ENCODE measurements at regions not wholly inside any gene's neighbourhood (a gene's known extent, or its start where the extent isn't known, plus 50 kb on each side); places are given as distances from the start of the nearest gene placed in this dataset.

- Histone ChIP-seq H3K9ac (ENCODE audit: control insufficient read depth, extremely low read depth, insufficient read depth, low read length) (no peak overlapping the region), H3K79me2 (ENCODE audit: control insufficient read depth, insufficient read depth, low read length) (no peaks in the 10 kb centered on the region), H2AFZ (ENCODE audit: control insufficient read depth, low read length) (no peak overlapping the region), H3K4me3 (ENCODE audit: control insufficient read depth in 2 of 3, extremely low read depth in 1 of 3, insufficient read depth in 2 of 3, low read depth in 1 of 3, low read length in 3 of 3) (no peak overlapping the region), H3K27ac (ENCODE audit: control insufficient read depth, insufficient read depth, low read length) (no peak overlapping the region), H3K27me3 (ENCODE audit: control insufficient read depth, extremely low read depth, insufficient read depth, low read length) (no peaks in the 10 kb centered on the region), H3K4me2 (ENCODE audit: control insufficient read depth, extremely low read depth, insufficient read depth, low read depth, low read length) (no peak overlapping the region), H3K4me1 (ENCODE audit: control insufficient read depth, extremely low read depth, insufficient read depth, low read length) (no peaks in the 10 kb centered on the region), H3K9me3 (ENCODE audit: control insufficient read depth, low read depth, low read length) (no peaks in the 10 kb centered on the region), H3K36me3 (ENCODE audit: control insufficient read depth in 2 of 2, extremely low read depth in 1 of 2, insufficient read depth in 2 of 2, low read length in 2 of 2) (no peaks in the 10 kb centered on the region), H3K9me1 (ENCODE audit: control insufficient read depth, extremely low read depth, insufficient read depth, low read length) (no peaks in the 10 kb centered on the region), H4K20me1 (ENCODE audit: control insufficient read depth, extremely low read depth, insufficient read depth, low read length) (no peaks in the 10 kb centered on the region)
- DNase-seq (ENCODE audit: low read depth, low spot score) (no peak), FAIRE-seq (no peak)
- TF ChIP-seq, protein P1, sequence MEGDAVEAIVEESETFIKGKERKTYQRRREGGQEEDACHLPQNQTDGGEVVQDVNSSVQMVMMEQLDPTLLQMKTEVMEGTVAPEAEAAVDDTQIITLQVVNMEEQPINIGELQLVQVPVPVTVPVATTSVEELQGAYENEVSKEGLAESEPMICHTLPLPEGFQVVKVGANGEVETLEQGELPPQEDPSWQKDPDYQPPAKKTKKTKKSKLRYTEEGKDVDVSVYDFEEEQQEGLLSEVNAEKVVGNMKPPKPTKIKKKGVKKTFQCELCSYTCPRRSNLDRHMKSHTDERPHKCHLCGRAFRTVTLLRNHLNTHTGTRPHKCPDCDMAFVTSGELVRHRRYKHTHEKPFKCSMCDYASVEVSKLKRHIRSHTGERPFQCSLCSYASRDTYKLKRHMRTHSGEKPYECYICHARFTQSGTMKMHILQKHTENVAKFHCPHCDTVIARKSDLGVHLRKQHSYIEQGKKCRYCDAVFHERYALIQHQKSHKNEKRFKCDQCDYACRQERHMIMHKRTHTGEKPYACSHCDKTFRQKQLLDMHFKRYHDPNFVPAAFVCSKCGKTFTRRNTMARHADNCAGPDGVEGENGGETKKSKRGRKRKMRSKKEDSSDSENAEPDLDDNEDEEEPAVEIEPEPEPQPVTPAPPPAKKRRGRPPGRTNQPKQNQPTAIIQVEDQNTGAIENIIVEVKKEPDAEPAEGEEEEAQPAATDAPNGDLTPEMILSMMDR (optimal IDR thresholded peaks at IDR 0.05 in 1 of 3, IDR thresholded peaks at IDR 0.05 in 1 of 3, conservative IDR thresholded peaks at IDR 0.05 in 1 of 3; ENCODE audit: extremely low read depth in 1 of 3, insufficient read depth in 2 of 3, low read length in 3 of 3) = no peak
- TF ChIP-seq EZH2 (IDR thresholded peaks at IDR 0.05; ENCODE audit: low read length) = no peak
- dilution Hi-C loops (cut with MboI; ENCODE audit: extremely low pct_ligation_motif_present, low sequenced_read_pairs) = no loop called here
These were observed 83.8 kb upstream of the JAK1 start for GRCh38 chr1:65049941-65050713.

DNA sequence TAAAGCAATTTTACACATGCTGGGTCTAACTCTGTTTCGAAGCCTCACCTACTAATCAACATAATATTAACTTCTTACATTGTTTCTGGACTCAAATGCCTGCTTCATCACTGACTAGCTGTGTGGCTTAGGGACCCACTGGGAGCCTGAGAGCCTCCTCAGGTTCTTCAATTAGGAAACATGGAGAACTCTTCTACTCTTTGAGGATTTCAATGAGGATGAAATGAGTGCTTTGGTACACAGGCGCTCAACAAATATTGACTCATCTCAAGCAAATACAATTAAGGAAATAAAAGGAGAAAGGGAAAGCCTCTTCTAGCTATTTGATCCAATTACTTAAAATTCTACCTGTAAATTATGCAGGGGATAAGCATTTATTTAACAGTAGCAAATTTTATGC is 84.4 kb upstream of the JAK1 start:
- Histone ChIP-seq H3K36me3 (ENCODE audit: control insufficient read depth in 2 of 2, extremely low read depth in 1 of 2, insufficient read depth in 2 of 2, low read length in 2 of 2) (no peaks in the 10 kb centered on the region), H3K79me2 (ENCODE audit: control insufficient read depth, insufficient read depth, low read length) (no peaks in the 10 kb centered on the region), H3K9ac (ENCODE audit: control insufficient read depth, extremely low read depth, insufficient read depth, low read length) (no peak overlapping the region), H3K27ac (ENCODE audit: control insufficient read depth, insufficient read depth, low read length) (no peak overlapping the region), H3K9me3 (ENCODE audit: control insufficient read depth, low read depth, low read length) (no peaks in the 10 kb centered on the region), H4K20me1 (ENCODE audit: control insufficient read depth, extremely low read depth, insufficient read depth, low read length) (no peaks in the 10 kb centered on the region), H3K4me3 (ENCODE audit: control insufficient read depth in 2 of 3, extremely low read depth in 1 of 3, insufficient read depth in 2 of 3, low read depth in 1 of 3, low read length in 3 of 3) (no peak overlapping the region), H3K4me1 (ENCODE audit: control insufficient read depth, extremely low read depth, insufficient read depth, low read length) (no peaks in the 10 kb centered on the region), H2AFZ (ENCODE audit: control insufficient read depth, low read length) (no peak overlapping the region), H3K27me3 (ENCODE audit: control insufficient read depth, extremely low read depth, insufficient read depth, low read length) (no peaks in the 10 kb centered on the region), H3K4me2 (ENCODE audit: control insufficient read depth, extremely low read depth, insufficient read depth, low read depth, low read length) (no peak overlapping the region), H3K9me1 (ENCODE audit: control insufficient read depth, extremely low read depth, insufficient read depth, low read length) (no peaks in the 10 kb centered on the region)
- dilution Hi-C loops (cut with MboI; ENCODE audit: extremely low pct_ligation_motif_present, low sequenced_read_pairs) = no loop called here
- TF ChIP-seq, protein P1 (optimal IDR thresholded peaks at IDR 0.05 in 1 of 3, IDR thresholded peaks at IDR 0.05 in 1 of 3, conservative IDR thresholded peaks at IDR 0.05 in 1 of 3; ENCODE audit: extremely low read depth in 1 of 3, insufficient read depth in 2 of 3, low read length in 3 of 3) = no peak
- no peak for TF ChIP-seq EZH2 (IDR thresholded peaks at IDR 0.05; ENCODE audit: low read length)
- FAIRE-seq (no peak), DNase-seq (ENCODE audit: low read depth, low spot score) (no peak)

All from keratinocyte (primary cell).